Esophagus mucosa (tissue), 1 donor: ENCODE measurements at regions not wholly inside any gene's neighbourhood (a gene's known extent, or its start where the extent isn't known, plus 50 kb on each side); places are given as distances from the start of the nearest gene placed in this dataset.
"Not testable (repeated sequence)": the region's sequence is repeated elsewhere in the genome, so short reads cannot be mapped to it uniquely, and the experiment has no call there.

Experiments used
- ATAC-seq: fragments of 200-7000 bp; cut with Tn5 transposase; one replicate; pipeline ENCODE4 v1.9.1; 2020
- donor health status: DM: yes; HTN: yes; CAD: no.

- no peak for ATAC-seq
Observed at GRCh38 chr11:69934861-69935494, 115.8 kb upstream of the FGF3 start.

DNA sequence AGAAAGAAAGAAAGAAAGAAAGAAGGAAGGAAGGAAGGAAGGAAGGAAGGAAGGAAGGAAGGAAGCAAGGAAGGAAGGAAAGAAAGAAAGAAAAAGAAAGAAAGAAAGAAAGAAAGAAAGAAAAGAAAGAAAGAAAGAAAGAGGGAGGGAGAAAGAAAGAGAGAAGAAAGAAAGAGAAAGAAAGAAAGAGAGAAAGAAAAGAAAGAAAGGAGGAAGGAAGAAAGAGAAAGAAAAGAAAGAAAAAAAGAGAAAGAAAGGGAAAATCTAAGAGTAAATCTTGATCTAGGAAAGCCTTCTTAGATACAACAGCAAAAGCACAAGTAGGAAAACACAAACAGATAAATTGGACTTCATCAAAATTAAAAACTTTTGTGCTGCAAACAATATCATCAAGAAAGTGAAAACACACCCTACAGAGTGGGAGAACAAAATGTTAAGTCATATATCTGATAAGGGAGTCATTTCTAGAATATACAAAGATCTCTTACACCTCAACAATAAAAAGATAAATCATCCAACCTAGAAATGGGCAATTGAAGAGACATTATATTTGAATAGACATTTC, 116.8 kb upstream of the FGF3 start:
- no peak for ATAC-seq

GRCh38 chr11:69936771-69937170, 117.6 kb upstream of the FGF3 start:
- ATAC-seq = no peak

DNA sequence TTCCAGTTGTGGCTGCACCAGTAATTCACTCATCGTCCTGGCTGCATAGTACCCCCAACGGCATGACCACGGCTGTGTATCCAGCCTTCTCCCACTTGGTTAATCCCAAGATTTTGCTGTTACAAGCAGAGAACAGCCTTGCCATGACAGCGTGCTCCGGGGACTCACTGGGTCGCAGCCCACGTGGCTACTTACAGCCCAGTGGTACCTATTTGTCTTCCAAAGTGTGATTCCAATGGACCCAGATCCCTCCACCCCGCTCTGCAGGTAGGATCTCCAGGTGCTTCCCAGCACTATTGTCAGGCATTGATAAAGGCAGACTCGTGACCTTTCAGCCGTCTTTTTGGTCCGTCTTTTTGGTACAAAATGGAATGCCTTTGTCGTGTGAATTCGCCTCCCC, 119.0 kb upstream of the FGF3 start:
- no peak for ATAC-seq

DNA sequence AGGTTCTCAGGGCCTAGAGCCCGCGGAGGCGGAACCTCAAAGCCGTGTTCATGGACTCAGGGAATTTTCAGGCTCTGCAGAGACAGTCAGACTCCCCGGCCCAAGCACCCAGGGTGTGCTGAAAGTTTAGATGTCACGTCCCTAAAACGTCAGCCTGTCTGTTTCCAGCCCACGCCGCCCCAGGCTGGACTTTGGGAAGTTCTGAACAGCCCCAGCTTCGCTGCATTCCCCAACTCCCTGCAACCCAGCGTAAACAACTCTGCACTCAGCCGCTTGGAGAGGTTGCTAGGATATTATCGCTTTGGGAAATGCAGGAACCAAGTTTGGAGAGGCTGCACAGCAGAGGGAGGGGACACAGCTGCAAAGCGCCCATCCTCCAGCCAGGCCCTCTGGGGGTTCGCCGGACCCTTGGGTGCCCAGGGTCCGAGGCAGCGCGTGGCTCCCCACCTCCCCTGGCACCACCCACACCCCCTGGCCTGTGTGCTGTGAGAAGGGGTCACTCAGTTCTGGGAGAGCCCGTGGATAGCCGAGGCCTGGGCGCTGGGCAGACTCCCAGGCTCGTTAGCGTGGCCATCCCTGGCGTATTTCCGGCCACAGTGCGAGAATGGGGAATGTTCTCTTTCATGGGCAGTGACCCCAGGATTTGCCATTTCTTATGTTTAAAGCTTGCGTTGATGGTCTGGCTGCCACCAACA, 120.5 kb upstream of the FGF3 start:
- ATAC-seq = no peak

DNA sequence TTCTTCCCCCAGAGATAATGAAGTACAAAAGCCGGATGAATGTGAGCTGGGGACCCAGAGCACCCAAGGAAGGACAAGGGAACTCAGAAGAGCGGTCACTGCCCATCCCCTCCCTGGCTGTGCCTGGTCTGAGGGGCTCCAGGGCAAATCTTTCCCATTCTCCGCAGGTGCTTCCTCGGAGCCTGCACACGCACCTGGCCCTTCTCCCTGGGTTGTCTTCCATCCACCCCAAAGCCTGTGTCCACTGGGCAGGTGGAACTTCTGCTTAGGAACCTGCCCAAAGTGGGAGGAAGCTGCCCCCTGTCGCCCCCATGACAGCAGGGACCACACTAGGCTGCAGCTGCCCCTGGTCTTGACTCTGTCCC, 121.0 kb upstream of the FGF3 start:
- ATAC-seq = no peak

GRCh38 chr11:69941546-69942332, 122.5 kb upstream of the FGF3 start:
- ATAC-seq = no peak

- ATAC-seq = no peak
Observed at GRCh38 chr11:69942333-69942820, 123.2 kb upstream of the FGF3 start.

GRCh38 chr11:69943066-69943465, 123.8 kb upstream of the FGF3 start:
- peak; percentile 31 for ATAC-seq

GRCh38 chr11:69943506-69943905, 124.3 kb upstream of the FGF3 start:
- no peak for ATAC-seq

DNA sequence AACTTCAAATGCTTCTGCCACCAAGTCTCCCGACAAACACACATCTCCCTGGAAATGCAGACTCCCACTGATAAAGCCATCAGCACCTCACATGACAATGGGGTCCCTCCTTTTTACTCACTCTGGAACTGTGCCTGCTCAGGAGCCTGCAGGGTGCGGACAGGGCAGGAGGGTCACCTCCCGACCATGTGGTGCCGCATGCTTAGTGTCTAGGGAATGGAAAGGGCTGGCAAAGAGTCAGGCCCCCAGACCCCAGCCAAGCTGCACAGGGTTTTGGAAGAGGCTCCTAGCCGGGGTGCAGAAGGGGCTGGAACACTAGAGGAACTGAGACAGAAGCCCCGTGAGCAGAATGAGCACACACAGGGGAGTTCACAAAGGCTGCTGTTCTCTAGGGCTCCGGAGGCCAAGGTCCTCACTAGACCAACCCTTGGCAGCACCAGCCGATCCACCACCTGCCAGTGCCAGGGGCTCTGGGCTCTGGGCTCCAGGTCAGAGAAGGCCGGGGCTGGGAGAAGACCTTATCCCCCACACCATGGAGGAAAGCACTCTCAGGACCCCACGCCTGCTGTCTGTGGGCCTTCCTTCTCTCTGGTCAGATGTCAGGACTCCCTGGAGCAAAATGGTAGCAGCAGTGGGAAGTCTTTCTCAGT, 125.1 kb upstream of the FGF3 start:
- ATAC-seq = no peak

DNA sequence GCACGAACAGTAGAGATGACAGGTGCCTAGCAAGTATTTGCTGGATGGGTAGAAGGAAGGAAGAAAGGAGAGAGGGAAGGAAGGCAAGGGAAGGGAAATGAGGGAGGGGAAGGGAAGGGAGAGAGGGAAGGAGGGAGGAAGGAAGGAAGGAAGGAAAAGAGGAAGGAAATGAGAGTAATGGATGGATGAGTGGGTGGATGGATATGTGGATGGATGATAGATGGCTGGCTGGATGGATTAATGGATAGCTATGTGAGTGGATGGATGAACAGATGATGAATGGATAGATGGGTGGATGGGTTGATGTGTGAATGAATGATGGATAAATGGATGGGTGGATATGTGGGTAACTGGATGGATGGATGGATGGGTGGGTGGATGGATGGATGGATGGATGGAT, 125.9 kb upstream of the FGF3 start:
- ATAC-seq = no peak

GRCh38 chr11:69947059-69947792, 128.0 kb upstream of the FGF3 start:
- no peak for ATAC-seq

GRCh38 chr11:69947793-69948255, 128.6 kb upstream of the FGF3 start:
- no peak for ATAC-seq

DNA sequence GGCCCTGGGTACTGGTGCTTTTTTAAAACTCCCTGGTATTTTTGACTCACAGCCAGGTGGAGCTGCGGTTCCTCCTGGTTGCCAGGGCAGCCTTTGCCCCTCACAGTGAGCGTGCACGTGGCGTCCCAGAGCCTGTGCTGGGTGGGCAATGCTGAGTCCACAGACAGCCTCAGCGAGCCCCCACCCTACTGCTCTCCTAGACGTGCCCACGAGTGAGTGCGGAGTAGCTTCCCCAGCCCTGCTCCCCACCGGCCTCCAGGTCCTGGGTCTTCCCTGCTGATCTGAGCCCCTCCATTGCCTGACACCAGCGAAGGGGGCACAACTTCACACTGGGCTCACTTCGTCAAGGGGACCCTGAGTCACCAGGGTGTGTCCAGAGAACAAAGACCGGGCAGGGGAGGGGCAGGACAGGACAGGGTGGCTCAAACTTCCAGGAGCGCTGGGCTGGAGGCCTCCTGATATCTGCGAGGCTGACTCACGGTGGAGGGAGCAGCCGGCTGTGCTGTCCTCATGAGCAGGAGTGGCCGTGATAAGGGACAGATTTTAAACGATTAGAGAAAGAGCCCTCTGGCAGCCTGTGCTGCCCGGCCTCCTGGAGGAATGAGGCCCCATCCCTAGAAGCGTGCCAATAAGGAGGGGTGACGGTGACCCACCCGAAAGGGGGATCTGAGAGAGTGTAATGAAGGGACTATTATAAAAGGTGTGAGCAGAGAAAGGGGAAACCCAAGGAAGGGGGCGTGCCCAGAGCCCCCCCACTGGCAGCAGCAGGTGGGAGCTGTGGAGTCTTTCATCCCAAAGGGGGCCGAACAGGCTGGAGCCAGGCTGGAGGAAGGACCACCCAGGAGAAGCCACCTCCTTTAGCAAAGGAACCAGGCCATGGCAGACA, 129.3 kb upstream of the FGF3 start:
- peak; percentile 79 for ATAC-seq

DNA sequence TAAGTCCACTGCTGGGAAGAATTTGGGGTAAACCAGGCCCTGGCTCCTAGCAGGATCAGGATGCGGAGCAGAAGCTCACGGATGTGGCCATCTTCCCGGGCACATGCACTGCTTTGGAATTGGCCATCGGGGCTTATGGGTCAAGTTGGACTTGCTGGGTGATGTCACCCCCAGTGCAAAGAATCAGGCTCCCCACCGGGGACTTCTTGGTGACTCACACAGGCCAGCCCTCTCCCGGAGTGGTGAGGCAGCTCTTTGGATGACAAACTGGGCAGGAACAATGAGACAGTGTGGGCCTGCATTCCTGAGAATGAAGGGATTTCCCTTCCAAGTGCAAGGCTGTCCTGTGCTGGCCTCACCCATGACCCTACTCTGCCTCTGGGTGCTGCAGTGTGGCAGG, 128.8 kb upstream of the ANO1 start:
- peak; percentile 86 for ATAC-seq

- no peak for ATAC-seq
Observed at GRCh38 chr11:69950120-69950519, 128.0 kb upstream of the ANO1 start.

GRCh38 chr11:69950621-69951020, 127.5 kb upstream of the ANO1 start:
- ATAC-seq = no peak

DNA sequence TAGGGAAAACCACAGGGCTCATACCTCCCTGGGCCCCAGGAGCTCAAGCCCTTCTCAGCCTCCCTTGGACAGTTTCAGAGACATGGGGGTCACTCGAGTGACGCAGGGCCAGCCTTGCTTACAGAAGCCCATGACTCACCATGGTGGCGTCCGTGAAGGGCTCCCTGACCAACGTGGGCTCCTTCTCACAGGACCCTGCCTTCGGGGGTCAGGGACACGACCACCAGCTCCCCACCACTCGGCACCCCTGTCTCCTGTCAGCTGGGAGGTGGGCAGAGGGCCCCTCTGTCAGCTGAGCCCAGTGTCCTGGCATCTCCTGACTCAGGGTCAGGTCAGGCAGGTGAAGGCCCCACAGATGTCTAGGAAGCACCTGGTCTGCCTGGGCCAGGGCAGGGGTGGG, 126.3 kb upstream of the ANO1 start:
- ATAC-seq = no peak

- not testable (repeated sequence) for ATAC-seq
Observed at GRCh38 chr11:69952229-69952975, 125.7 kb upstream of the ANO1 start.
